Small intestine (tissue), 7 donors: ENCODE measurements at regions not wholly inside any gene's neighbourhood (a gene's known extent, or its start where the extent isn't known, plus 50 kb on each side); places are given as distances from the start of the nearest gene placed in this dataset.

Experiments used
- DNase-seq, 2 donors: peaks; one replicate each; pipeline versions ENCODE4 v3.0.0 to v3.0.0-alpha.2; 2013
- FAIRE-seq: peaks from 2 replicates; lab custom pipeline; 2012; peaks lifted over from hg19 to GRCh38; lab: Jason Lieb, UNC
- H3K27ac ChIP-seq, 3 donors: one replicate each; pipeline ENCODE4 v1.5.1; 2013; ENCODE audit warnings: low read length in 2 of 3, mild to moderate bottlenecking in 2 of 3, control low read depth in 1 of 3, inconsistent platforms in 1 of 3, low read depth in 1 of 3, moderate library complexity in 1 of 3
- H3K27me3 ChIP-seq, 3 donors: one replicate each; pipeline ENCODE4 v1.6.1; 2013; ENCODE audit warnings: low read length in 3 of 3, inconsistent platforms in 1 of 3; ENCODE audit not compliant: control insufficient read depth in 3 of 3, insufficient read depth in 3 of 3
- H3K36me3 ChIP-seq, 3 donors: one replicate each; pipeline ENCODE4 v1.6.1; 2013; ENCODE audit warnings: low read length in 3 of 3, inconsistent platforms in 1 of 3, low read depth in 1 of 3, mild to moderate bottlenecking in 1 of 3, moderate library complexity in 1 of 3; ENCODE audit not compliant: control insufficient read depth in 3 of 3, insufficient read depth in 2 of 3
- H3K4me1 ChIP-seq, 3 donors: one replicate each; pipeline ENCODE4 v1.6.1; 2013; ENCODE audit warnings: low read length in 2 of 3, inconsistent platforms in 1 of 3, low read depth in 1 of 3, mild to moderate bottlenecking in 1 of 3, moderate library complexity in 1 of 3; ENCODE audit not compliant: control insufficient read depth in 3 of 3, insufficient read depth in 2 of 3
- H3K4me3 ChIP-seq, 3 donors: one replicate each; pipeline ENCODE4 v1.5.1; 2013; ENCODE audit warnings: low read length in 3 of 3, control low read depth in 1 of 3, inconsistent platforms in 1 of 3, low read depth in 1 of 3, mild to moderate bottlenecking in 1 of 3, moderate library complexity in 1 of 3
- H3K9me3 ChIP-seq, 2 donors: one replicate each; pipeline ENCODE4 v1.6.1; 2013; ENCODE audit warnings: low read depth in 1 of 2, low read length in 1 of 2; ENCODE audit not compliant: control insufficient read depth in 2 of 2, insufficient read depth in 1 of 2
- WGBS, 3 donors: extraction: QIAGEN DNeasy Blood & Tissue Kit; methylation state at CpG; one replicate each; pipeline ENCODE4 v1.1.7; 2013; 5-methylcytosine and 5-hydroxymethylcytosine counted together
- donor health status: healthy with polysubstance abuse.
- donor health status: control.
- donor health status: control.
- donor health status: Bipolar disorder and iron deficiency.
- donor health status: healthy.

GRCh38 chr13:40504641-40505040, 161.8 kb downstream of the FOXO1 start:
- no peak for DNase-seq
- H3K4me3 ChIP-seq, result no peak overlapping the region
- H3K9me3 ChIP-seq, result no peaks in the 10 kb centered on the region
- FAIRE-seq, result no peak
- 91 to 95% (median 93%) methylated on average over 4 of the region's 4 CpGs for WGBS, 3 donors
- H3K27me3 ChIP-seq, result no peaks in the 10 kb centered on the region
- H3K36me3 ChIP-seq, result no peaks in the 10 kb centered on the region
- peak overlapping the region in 1 of 3 donors; percentile 43 for H3K27ac ChIP-seq
- peaks cover 0 to 3% (median 2%) of the 10 kb centered on the region in 3 donors for H3K4me1 ChIP-seq

GRCh38 chr13:40505196-40505595, 161.2 kb downstream of the FOXO1 start:
- Histone ChIP-seq H3K27ac (no peak overlapping the region), H3K9me3 (no peaks in the 10 kb centered on the region), H3K27me3 (no peaks in the 10 kb centered on the region), H3K4me3 (no peak overlapping the region), H3K36me3 (no peaks in the 10 kb centered on the region), H3K4me1 (peaks cover 0 to 3% (median 2%) of the 10 kb centered on the region in 3 donors)
- no peak for DNase-seq
- FAIRE-seq, result no peak
- WGBS, 3 donors, result 89 to 95% (median 94%) methylated on average over 3 of the region's 3 CpGs
